ENCODE measurements at regions not wholly inside any gene's neighbourhood (a gene's known extent, or its start where the extent isn't known, plus 50 kb on each side); places are given as distances from the start of the nearest gene placed in this dataset.
"Not testable (repeated sequence)": the region's sequence is repeated elsewhere in the genome, so short reads cannot be mapped to it uniquely, and the experiment has no call there.

- no peaks in the 10 kb centered on the region for H3K9me3 Mint-ChIP-seq
- no peak for ATAC-seq
Observed at GRCh38 chr12:89838833-89839232, 130.2 kb upstream of the ATP2B1 start.

GRCh38 chr12:89836026-89836425, 127.4 kb upstream of the ATP2B1 start:
- no peak overlapping the region for H3K4me3 Mint-ChIP-seq
- no peaks in the 10 kb centered on the region for H3K36me3 Mint-ChIP-seq (ENCODE audit: insufficient read depth)
- no peaks in the 10 kb centered on the region for H3K27me3 Mint-ChIP-seq (ENCODE audit: low read depth)
- ATAC-seq (no peak), DNase-seq (no peak)
- no peaks in the 10 kb centered on the region for H3K4me1 Mint-ChIP-seq (ENCODE audit: low read depth)
- no peaks in the 10 kb centered on the region for H3K9me3 Mint-ChIP-seq

More at GRCh38 chr12:89838833-89839232, 130.2 kb upstream of the ATP2B1 start:
- Mint-ChIP-seq H3K4me1 (ENCODE audit: low read depth) (no peaks in the 10 kb centered on the region), H3K27me3 (ENCODE audit: low read depth) (no peaks in the 10 kb centered on the region), H3K4me3 (no peak overlapping the region), H3K36me3 (ENCODE audit: insufficient read depth) (no peaks in the 10 kb centered on the region)
- no peak for DNase-seq

GRCh38 chr12:89834676-89835075, 126.0 kb upstream of the ATP2B1 start:
- DNase-seq (no peak), ATAC-seq (no peak)
- no peak overlapping the region for H3K4me3 Mint-ChIP-seq
- no peaks in the 10 kb centered on the region for H3K36me3 Mint-ChIP-seq (ENCODE audit: insufficient read depth)
- no peaks in the 10 kb centered on the region for H3K4me1 Mint-ChIP-seq (ENCODE audit: low read depth)
- no peaks in the 10 kb centered on the region for H3K27me3 Mint-ChIP-seq (ENCODE audit: low read depth)
- H3K9me3 Mint-ChIP-seq = no peaks in the 10 kb centered on the region

- Mint-ChIP-seq H3K36me3 (ENCODE audit: insufficient read depth) (no peaks in the 10 kb centered on the region), H3K27me3 (ENCODE audit: low read depth) (no peaks in the 10 kb centered on the region), H3K4me1 (ENCODE audit: low read depth) (no peaks in the 10 kb centered on the region), H3K9me3 (no peaks in the 10 kb centered on the region), H3K4me3 (no peak overlapping the region)
- ATAC-seq (no peak), DNase-seq (no peak)
Observed at GRCh38 chr12:89833337-89834252, 125.0 kb upstream of the ATP2B1 start.

GRCh38 chr12:89832336-89832735, 123.7 kb upstream of the ATP2B1 start:
- ATAC-seq (no peak), DNase-seq (no peak)
- Mint-ChIP-seq H3K9me3 (no peaks in the 10 kb centered on the region), H3K4me1 (ENCODE audit: low read depth) (no peaks in the 10 kb centered on the region), H3K36me3 (ENCODE audit: insufficient read depth) (no peaks in the 10 kb centered on the region), H3K4me3 (no peak overlapping the region), H3K27me3 (ENCODE audit: low read depth) (no peaks in the 10 kb centered on the region)

GRCh38 chr12:89831310-89832095, 122.9 kb upstream of the ATP2B1 start:
- H3K9me3 Mint-ChIP-seq = no peaks in the 10 kb centered on the region
- DNase-seq (no peak), ATAC-seq (no peak)
- H3K4me1 Mint-ChIP-seq (ENCODE audit: low read depth) = peaks cover under 1% of the 10 kb centered on the region
- H3K27me3 Mint-ChIP-seq (ENCODE audit: low read depth) = no peaks in the 10 kb centered on the region
- H3K4me3 Mint-ChIP-seq = no peak overlapping the region
- no peaks in the 10 kb centered on the region for H3K36me3 Mint-ChIP-seq (ENCODE audit: insufficient read depth)

- H3K27me3 Mint-ChIP-seq (ENCODE audit: low read depth) = no peaks in the 10 kb centered on the region
- H3K4me3 Mint-ChIP-seq = no peak overlapping the region
Observed at GRCh38 chr12:89829434-89829975, 120.9 kb upstream of the ATP2B1 start.

GRCh38 chr12:89828575-89828974, 119.9 kb upstream of the ATP2B1 start:
- no peaks in the 10 kb centered on the region for H3K36me3 Mint-ChIP-seq (ENCODE audit: insufficient read depth)
- no peaks in the 10 kb centered on the region for H3K9me3 Mint-ChIP-seq
- ATAC-seq = no peak
- H3K4me1 Mint-ChIP-seq (ENCODE audit: low read depth) = peaks cover 14% of the 10 kb centered on the region
- no peaks in the 10 kb centered on the region for H3K27me3 Mint-ChIP-seq (ENCODE audit: low read depth)
- no peak overlapping the region for H3K4me3 Mint-ChIP-seq
- no peak for DNase-seq

More at GRCh38 chr12:89829434-89829975, 120.9 kb upstream of the ATP2B1 start:
- Mint-ChIP-seq H3K36me3 (ENCODE audit: insufficient read depth) (no peaks in the 10 kb centered on the region), H3K9me3 (no peaks in the 10 kb centered on the region), H3K4me1 (ENCODE audit: low read depth) (peaks cover 14% of the 10 kb centered on the region)
- no peak for DNase-seq
- ATAC-seq = no peak

- Mint-ChIP-seq H3K9me3 (no peaks in the 10 kb centered on the region), H3K4me3 (no peak overlapping the region), H3K4me1 (ENCODE audit: low read depth) (peaks cover 14% of the 10 kb centered on the region), H3K27me3 (ENCODE audit: low read depth) (no peaks in the 10 kb centered on the region), H3K36me3 (ENCODE audit: insufficient read depth) (no peaks in the 10 kb centered on the region)
- ATAC-seq (no peak), DNase-seq (no peak)
Observed at GRCh38 chr12:89827592-89827991, 119.0 kb upstream of the ATP2B1 start.

GRCh38 chr12:89826468-89826867, 117.8 kb upstream of the ATP2B1 start:
- Mint-ChIP-seq H3K27me3 (ENCODE audit: low read depth) (no peaks in the 10 kb centered on the region), H3K36me3 (ENCODE audit: insufficient read depth) (no peaks in the 10 kb centered on the region), H3K4me1 (ENCODE audit: low read depth) (peaks cover 17% of the 10 kb centered on the region), H3K4me3 (no peak overlapping the region), H3K9me3 (no peaks in the 10 kb centered on the region)
- DNase-seq (no peak), ATAC-seq (no peak)

GRCh38 chr12:89825591-89826449, 117.2 kb upstream of the ATP2B1 start:
- Mint-ChIP-seq H3K4me3 (no peak overlapping the region), H3K27me3 (ENCODE audit: low read depth) (no peaks in the 10 kb centered on the region), H3K9me3 (no peaks in the 10 kb centered on the region), H3K4me1 (ENCODE audit: low read depth) (peaks cover 17% of the 10 kb centered on the region), H3K36me3 (ENCODE audit: insufficient read depth) (no peaks in the 10 kb centered on the region)
- DNase-seq = no peak
- no peak for ATAC-seq

GRCh38 chr12:89824822-89825221, 116.2 kb upstream of the ATP2B1 start:
- no peak for DNase-seq
- Mint-ChIP-seq H3K27me3 (ENCODE audit: low read depth) (no peaks in the 10 kb centered on the region), H3K9me3 (no peaks in the 10 kb centered on the region), H3K4me3 (no peak overlapping the region), H3K36me3 (ENCODE audit: insufficient read depth) (no peaks in the 10 kb centered on the region), H3K4me1 (ENCODE audit: low read depth) (peaks cover 17% of the 10 kb centered on the region)
- ATAC-seq = no peak

- DNase-seq; H3K9me3 Mint-ChIP-seq; H3K4me3 Mint-ChIP-seq; ATAC-seq; H3K36me3 Mint-ChIP-seq (ENCODE audit: insufficient read depth); H3K27me3 Mint-ChIP-seq (ENCODE audit: low read depth): not testable (repeated sequence)
- peaks cover 17% of the 10 kb centered on the region for H3K4me1 Mint-ChIP-seq (ENCODE audit: low read depth)
Observed at GRCh38 chr12:89822992-89823391, 114.4 kb upstream of the ATP2B1 start.

- ATAC-seq (no peak), DNase-seq (no peak)
- no peaks in the 10 kb centered on the region for H3K9me3 Mint-ChIP-seq
- peaks cover 17% of the 10 kb centered on the region for H3K4me1 Mint-ChIP-seq (ENCODE audit: low read depth)
- H3K27me3 Mint-ChIP-seq (ENCODE audit: low read depth) = no peaks in the 10 kb centered on the region
- peaks cover 3% of the 10 kb centered on the region for H3K36me3 Mint-ChIP-seq (ENCODE audit: insufficient read depth)
- no peak overlapping the region for H3K4me3 Mint-ChIP-seq
Observed at GRCh38 chr12:89821896-89822295, 113.3 kb upstream of the ATP2B1 start.
